Activated CD8-positive, alpha-beta memory T cell treated with anti-CD3 and anti-CD28 coated beads for 36 hours (primary cell): ENCODE measurements at regions not wholly inside any gene's neighbourhood (a gene's known extent, or its start where the extent isn't known, plus 50 kb on each side); places are given as distances from the start of the nearest gene placed in this dataset.

ENCODE experiments used
- CTCF ChIA-PET: fragments of 350-600 bp; sonication (Branson Sonifier 250); formaldehyde crosslinking; loops from one replicate; lab custom pipeline; 2021; ENCODE audit warnings: antibody characterized with exemption; lab: Charles Lee
- POLR2A ChIA-PET: fragments of 350-600 bp; sonication (Branson Sonifier 250); formaldehyde crosslinking; loops from one replicate; lab custom pipeline; 2021; ENCODE audit warnings: antibody characterized with exemption; lab: Charles Lee

DNA sequence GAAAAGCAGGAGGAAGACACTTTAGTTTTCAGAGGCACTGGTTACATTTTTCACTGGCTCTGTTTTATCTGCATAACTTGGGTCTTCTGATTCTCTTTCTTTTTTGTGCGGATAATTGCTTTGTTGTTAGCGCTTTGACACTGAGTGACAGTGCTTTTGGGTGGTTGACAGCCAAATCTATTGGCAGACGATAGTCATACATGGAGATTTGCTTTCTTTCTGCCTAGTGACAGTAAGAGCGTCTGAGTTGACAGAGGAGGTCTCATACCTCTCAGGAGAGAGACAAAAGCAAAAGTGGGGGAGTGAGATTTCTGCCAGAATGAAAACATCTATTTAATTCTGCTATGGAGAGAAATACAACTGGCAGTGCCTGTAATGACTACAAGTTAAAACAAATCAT lies 2278.0 kb upstream of the WWC1 start:
- POLR2A ChIA-PET = no interaction called here
- CTCF ChIA-PET = no interaction called here

DNA sequence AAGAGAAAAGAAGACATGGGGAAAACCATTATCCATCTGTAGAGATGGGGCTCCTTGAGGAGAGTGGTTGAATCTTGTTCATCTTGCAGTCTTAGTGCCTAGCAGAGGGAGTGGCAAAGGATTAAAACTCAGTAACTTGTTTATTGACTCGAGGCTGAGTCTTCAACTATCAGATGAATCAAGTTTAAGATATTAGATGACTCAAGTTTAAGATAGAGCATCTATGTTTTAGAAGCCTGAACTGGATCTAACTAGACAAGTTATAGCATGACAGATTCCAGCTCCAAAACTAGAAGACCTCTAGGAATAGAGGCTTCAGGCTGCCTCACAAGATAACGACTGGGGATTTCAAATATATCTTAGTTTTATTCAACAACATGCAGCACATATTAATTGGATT lies 2277.2 kb upstream of the WWC1 start:
- POLR2A ChIA-PET = no interaction called here
- CTCF ChIA-PET = no interaction called here

DNA sequence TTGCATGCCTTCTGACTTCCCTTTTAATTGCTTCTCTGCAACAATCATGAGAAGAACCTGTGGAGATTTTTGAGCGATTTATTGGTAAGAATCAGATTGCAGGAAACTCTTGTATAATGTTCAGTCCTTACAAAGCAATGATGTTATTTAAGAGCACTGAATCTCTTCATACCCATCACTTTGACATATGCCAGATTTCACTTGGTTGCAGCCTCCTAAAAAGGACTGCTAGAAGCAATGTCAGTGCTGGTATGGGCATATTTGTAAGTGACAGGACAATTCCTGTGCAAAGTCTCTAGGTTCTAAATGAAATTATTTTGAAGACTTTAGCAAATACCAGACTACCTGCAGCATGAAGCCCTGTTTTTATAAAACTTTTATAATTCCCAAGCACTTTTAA lies 2272.7 kb upstream of the WWC1 start:
- POLR2A ChIA-PET = no interaction called here

DNA sequence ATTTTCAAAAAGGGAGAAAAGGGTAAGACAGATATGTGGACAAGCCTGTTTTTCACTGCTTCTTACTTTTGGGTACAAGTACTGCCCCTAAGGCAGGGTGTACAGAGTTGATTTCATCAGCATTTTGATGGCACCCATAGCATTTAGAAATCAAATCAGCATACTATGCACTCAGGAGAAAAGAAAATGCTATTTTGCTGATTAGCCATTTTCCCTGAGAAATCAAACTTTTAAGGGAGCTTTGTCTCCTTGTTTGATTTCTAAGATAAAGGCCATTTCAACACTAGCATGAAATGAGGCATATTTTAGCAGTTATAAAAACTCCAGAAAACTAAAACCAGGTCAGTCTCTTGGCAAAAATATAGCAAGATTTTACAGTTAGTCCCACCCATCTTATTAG lies 2269.4 kb upstream of the WWC1 start:
- ChIA-PET CTCF (no interaction called here), POLR2A (no interaction called here)

More for the DNA sequence above, 2272.7 kb upstream of the WWC1 start:
- CTCF ChIA-PET = no interaction called here

DNA sequence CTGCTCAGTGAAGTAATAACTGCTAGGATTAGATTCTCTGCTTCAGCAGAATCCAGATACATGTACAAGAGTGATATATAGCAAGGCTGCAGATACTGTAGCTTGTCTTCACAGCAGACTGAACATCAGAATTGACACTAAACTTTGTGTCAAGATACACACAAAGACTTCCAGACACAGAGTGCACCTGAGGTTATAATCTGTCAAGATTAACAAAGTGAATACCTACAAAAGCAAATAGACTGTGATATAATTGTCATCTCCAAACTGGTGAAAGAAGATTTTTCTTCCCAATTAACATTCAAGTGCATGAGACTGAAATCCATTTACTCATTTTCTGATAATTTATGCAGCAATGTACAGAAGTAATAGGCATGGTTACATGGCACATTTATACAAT lies 2266.5 kb upstream of the WWC1 start:
- ChIA-PET POLR2A (no interaction called here), CTCF (no interaction called here)

DNA sequence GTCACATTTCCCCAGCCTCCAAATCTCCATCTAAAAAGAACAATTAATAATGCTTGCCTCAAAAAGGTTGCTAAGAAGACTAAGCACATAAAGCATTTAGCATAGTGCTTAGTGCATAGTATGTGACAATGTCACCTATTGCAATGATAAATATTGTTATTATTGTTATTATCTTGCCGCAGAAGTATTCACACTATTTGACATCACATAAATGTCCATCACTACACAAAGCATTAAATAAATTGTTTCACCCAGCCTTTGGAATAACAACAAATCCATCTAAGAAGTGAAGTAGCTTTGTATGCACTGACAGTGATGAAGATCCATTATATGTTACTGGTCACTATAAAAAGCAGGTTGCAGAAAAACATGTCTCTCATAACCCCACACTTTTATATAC lies 2263.9 kb upstream of the WWC1 start:
- ChIA-PET CTCF (no interaction called here), POLR2A (no interaction called here)

DNA sequence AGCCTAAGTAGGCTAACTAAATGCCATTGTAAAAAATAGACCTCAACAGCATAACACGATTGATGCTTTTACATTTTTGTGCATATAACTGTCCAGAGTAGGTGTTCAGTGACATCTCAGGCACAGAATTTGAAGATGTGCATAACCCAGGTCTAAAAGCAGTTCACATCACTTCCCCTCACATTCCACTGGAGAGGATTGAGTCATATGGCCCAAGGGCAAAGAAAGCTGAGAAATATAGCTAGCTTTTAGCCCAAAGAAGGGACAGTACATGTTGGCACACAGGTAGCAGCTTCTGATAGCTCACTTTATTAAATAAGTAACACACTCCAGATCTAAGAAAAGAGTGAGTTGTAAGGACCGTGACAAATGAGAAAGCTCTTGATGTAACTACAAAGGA lies 2259.5 kb upstream of the WWC1 start:
- CTCF ChIA-PET = no interaction called here
- POLR2A ChIA-PET = no interaction called here

DNA sequence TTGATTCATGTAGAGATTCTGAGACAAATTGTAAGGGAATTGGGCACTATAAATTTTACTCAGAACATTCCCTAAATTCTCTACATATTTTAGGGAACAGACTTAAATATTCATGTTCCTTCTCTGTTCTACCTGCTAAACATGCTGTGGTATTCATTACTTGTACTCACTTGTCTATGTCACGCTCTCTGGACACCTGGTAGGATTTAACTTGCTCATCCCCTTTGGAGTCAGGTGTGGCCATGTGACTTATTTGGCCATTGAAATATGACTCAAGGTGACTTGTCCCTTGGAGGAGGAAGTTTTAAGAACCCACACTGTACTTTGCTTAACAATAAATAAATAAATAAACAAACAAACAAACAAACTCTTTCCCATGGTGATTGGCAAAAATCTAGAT lies 2258.8 kb upstream of the WWC1 start:
- ChIA-PET CTCF (no interaction called here), POLR2A (no interaction called here)

DNA sequence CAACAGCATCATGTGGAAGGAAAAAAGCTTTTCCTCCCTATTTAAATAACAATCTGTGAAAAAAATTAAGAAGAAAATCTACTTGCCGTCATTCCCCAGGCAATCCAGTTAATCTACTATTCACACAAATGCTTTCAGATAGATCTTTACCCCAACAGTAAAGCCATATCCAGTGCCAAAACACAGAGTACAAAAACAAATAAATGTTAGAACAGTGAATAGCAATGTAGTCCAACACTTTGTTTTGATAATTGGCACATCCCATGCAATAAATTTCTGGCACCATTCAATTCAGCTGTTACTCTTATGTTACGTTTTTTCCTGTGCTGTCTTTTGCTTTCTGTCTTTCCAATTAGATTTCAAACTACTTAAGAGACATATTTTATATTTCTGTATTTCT lies 2245.5 kb upstream of the WWC1 start:
- ChIA-PET POLR2A (no interaction called here), CTCF (no interaction called here)

DNA sequence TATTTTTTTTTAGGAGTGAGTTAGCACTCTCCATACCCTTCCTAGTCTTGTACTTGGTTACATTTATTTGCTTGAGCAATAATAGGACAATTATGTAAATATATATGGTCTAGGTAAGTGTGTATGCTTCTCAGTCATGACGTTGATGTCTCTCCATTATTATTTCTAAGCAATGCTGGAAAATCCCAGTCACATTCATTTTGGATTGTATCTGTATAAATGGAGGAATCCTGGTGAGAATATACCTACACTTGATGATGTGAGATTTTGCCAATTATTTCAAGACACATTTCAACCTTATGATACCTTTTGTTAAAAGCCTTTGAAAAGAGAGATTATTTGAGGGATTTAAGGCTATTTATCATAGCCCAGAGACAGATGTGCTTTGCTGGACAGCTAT lies 2244.5 kb upstream of the WWC1 start:
- ChIA-PET CTCF (no interaction called here), POLR2A (no interaction called here)

DNA sequence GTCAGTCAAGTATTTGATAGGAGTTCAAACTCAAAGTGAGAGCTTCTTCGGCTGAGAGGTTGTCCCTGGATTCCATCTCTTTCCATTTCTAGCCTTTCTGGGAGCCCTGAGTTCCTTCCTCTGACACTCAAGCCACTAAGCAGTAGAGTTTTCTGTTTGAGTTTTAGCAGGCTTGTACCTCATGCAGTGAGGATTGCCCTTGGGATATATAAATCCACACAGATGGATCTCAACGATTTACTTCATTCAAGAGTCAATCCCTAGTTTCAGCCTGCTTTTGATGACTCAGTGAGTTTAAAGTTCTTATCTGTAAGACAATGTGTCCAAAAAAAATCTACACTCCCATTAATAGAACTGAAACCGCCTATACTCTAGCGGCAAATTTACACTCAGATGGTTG lies 2240.9 kb upstream of the WWC1 start:
- ChIA-PET POLR2A (no interaction called here), CTCF (no interaction called here)

DNA sequence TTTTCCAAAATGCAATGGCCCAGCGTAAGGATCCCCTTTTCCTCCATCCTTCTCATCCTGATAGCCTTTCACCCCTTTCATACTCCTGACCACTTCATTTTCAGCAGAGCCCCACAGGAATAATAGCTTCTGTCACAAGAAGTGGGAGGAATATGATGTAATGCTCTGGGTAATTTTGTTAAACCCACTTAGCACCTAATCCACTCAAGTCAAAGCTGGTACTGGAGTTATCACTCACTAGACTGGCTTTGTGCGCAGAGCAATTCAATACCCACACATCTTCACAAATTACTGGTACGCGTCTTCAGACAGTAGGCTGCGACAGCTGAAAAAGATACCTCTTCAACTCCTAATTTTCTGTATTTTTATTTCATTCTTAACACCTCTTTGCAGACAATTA lies 2232.8 kb upstream of the WWC1 start:
- POLR2A ChIA-PET = no interaction called here
- CTCF ChIA-PET = no interaction called here

DNA sequence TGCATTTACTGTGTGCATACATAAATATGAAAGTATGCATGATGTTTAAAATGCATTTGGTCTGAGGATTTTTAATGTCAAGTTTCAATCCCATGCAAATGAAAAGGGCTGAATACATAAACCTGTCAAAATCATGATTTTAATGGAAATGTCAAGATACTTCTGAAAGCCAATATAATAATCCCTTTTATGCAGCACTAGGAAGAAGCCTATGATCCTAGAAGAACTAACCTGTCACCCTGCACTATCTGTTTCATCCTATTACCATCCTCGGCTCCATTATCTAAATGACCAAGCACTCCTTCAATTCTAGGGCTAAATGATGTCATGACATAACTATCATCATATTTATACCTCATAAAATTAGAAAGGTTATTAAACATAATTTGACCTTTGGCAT lies 2229.4 kb upstream of the WWC1 start:
- ChIA-PET POLR2A (no interaction called here), CTCF (no interaction called here)

DNA sequence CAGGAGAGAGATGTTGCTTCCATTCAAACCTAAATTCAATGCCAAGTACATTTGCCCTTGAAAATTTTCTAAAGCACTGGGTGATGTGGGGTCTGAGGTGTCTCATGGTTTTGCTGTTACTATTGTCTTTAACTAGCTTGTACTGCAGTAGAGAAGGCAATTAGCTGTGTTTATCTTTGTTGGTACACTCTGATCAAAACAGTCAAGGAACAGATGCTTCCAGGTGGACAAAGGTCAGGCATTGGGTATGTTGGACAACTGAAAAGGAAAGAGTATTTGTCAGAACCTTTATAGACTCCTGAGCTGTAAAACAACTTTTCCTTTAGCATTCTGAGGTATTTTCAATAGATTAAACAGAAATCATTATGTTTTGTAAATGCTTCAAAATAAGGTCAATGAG lies 2228.7 kb upstream of the WWC1 start:
- ChIA-PET CTCF (no interaction called here), POLR2A (no interaction called here)

DNA sequence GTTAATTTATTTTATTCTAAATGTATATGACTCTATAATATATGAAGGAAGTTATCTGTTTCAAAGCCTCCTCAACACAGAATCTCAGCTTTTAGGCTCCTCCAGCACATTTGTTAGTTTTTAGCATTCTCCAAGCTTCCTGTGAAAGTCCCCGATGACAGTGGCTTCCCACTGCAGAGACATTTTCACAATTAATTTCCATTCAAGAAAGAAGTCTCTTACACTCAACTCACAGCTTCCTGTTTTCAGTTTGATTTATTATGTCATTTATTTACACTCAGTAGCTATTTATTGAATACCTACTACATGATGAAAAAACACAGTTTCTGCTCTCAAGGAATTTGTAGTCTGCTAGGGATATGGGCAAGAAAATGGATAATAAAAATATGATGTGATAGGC lies 2228.2 kb upstream of the WWC1 start:
- ChIA-PET POLR2A (no interaction called here), CTCF (no interaction called here)

DNA sequence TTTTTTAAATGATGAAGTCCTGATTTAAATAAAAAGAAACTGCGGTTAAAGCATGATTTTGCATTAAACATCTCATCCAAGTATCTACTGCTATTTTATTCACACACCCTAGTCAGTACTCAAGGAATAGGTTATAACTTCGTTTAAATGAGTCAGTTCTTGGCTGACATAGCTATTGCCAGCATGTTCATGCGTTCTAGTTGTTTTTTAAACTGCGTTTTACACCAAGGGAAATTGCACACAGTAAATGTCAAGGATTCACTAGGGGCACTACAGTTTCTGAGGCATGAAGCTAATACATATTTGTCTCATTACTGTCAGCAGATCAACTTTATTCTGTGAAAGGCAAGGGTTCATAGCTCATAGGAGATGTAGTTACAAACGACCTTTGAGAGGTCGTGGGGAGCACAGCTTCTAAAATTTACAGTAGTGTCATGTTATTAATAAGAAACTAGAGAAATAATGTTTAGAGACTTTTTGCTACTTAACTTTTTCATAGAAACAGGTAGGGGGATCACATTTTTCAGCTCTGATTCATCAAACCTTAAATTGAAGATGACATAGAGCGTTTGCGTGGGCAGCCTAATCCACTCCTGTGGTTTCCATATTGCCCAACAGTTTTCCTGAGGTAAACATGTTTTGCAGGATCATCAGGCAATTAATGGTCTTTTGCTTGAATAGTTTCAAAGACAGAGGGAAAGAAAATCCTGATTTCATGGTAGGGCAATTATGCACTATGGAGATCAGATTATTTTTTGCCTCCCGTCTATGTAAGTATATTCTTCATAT lies 2222.7 kb upstream of the WWC1 start:
- ChIA-PET POLR2A (no interaction called here), CTCF (no interaction called here)

DNA sequence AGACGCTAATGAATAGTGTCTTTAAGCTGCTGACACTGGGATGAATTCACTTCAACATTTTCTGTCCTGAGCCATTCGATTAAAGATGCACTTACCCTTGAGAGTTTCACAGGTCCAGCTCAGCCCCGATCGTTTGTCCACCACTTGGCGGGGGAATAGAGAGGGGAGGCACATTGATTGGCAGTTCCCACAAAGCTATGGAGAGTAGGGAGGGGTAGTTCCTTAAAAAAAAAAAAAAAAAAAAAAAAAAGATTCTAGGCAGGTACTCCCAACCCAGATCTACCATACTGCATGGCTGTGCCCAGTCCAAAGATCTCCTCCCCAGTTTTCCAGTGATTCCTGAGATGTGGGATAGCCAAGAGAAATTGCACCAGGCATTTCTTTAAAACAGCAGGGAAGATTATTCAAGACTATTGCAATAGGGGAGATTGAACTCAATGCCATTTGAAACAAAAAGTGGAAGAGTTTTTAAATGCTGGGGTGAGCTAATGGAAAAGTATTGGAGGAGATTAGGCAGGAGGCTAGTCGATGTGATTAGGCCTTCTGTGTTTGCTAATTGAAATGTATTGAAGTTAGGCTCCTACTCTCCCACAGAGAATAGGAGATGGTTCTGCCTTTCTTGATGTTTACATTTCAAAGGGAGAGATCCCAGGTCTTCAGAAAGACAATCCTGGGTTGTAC lies 2217.4 kb upstream of the WWC1 start:
- ChIA-PET POLR2A (no interaction called here), CTCF (no interaction called here)

DNA sequence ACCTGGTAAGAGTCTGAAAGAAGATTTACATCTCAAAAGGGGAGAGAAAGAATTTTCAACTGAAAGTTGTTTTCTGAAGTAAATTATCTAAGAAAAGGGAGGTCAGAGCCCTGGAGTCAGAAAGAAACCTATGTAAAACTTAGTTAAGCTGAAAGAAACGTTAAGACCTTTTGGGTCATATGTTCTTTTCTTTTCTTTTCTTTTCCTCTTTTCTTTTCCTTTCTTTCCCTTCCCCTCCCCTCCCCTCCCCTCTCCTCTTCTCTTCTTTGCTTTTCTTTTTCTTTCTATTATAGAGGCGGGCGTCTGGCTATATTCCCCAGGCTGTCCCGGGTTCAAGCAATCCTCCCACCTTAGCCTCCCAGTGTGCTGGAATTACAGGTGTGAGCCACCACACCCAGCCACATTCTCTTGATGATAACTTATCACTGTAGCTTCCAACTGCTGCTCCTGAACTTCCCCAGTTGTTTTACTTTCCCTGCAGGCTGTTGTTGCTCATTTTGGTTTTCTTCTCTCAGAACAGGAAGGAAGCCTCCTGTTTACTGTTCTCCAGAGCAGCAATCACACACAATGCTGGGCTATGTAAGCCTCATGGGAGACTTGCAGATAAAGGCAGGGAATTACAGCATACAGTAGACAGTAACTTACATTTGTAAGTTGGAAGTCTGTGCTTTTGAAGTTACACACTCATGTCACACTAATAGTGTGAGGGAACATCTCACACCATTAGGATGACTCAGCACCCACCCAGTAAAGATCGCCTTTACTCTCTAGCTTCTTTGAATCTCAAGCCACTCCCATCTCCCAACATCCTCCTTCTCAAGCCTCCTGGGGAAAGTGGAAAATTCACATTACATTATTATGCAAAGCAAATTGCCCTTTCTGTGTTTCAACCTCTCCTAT lies 2216.6 kb upstream of the WWC1 start:
- POLR2A ChIA-PET = no interaction called here
- CTCF ChIA-PET = no interaction called here

DNA sequence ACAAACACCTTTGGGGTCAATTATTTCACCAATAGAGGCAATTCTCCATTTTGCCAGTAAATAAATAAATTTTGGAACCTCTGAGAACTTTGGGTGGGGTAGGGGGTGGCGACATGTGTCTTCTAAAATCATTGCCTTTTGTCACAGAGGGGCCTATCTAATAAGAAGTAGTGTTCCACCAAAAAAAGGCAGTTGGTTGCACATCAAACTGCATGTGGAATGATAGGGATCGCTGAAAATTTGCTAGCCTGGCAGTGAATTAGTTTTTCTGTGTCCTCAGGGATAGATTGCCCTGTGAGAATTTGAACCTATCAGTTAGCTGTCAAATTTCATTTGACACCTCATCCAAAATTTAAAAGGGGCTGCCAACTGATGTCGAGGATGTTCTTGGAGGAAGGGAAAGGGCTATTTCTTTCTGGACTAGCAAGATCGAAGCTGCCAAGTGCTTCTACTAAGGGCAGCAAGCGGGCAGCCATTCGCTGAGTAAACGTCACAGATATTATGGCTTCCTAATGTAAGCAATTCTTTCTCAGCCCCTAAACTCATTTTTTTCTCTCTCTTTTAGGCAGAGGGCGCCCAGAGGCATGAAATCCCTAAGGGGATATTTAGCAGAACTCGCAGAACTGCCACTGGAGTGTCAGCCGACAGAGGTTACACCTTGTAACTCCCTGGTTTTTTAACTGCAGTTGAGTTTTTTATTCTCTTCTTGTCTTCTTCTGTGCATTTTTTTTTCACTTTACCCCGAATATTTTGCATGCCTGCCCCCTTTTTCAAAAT lies 2208.1 kb upstream of the WWC1 start:
- CTCF ChIA-PET = no interaction called here
- POLR2A ChIA-PET = no interaction called here

DNA sequence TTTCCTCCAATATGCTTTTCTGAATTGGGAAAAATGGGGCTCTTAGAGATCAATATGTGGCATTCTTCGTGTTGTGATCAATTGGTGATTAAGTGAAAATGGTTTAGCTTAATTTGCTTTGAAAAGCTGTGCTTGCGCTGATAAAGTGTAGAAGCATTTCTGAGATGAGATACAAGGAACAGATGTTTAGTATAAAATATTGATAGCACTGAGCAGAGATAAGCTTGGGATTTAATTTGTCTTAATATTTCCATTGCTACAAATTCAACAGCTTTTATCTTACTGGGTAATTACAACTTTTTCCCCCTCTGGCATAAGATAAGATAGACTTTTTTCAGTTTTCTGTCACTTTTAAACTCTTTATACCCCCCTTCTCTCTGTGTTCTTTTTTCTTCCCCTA lies 2204.9 kb upstream of the WWC1 start:
- CTCF ChIA-PET = no interaction called here
- POLR2A ChIA-PET = no interaction called here
